GM12878 (cell line): ENCODE measurements at regions not wholly inside any gene's neighbourhood (a gene's known extent, or its start where the extent isn't known, plus 50 kb on each side); places are given as distances from the start of the nearest gene placed in this dataset.

Experiments used
- ATAC-seq: fragments of 200-7000 bp; cut with Tn5 transposase; 3 replicates; pipeline ENCODE4 v1.9.1; 2020; ENCODE audit warnings: mild to moderate bottlenecking, moderate library complexity
- BruUV-seq: library from RNA; stranded (reverse); fragments of 400-500 nt; replicated peaks from 2 replicates; lab custom pipeline; 2021; lab: Mats Ljungman, UMichigan
- CTCF ChIA-PET: fragments of 300-600 bp; sonication (Branson Sonifier 250); formaldehyde crosslinking; extraction: SDS; loops from one replicate; lab custom pipeline; 2021; ENCODE audit warnings: inconsistent platforms; lab: Yijun Ruan, JAX
- POLR2A ChIA-PET: fragments of 350-600 bp; formaldehyde crosslinking; extraction: SDS; loops from one replicate; lab custom pipeline; 2021; ENCODE audit warnings: inconsistent platforms; lab: Charles Lee
- RAD21 ChIA-PET: fragments of 300-600 bp; sonication (Branson Sonifier 250); formaldehyde crosslinking; loops from one replicate; lab custom pipeline; 2023; ENCODE audit warnings: antibody characterized with exemption; ENCODE audit not compliant: unreplicated experiment; lab: Charles Lee
- SMC1A ChIA-PET: fragments of 300-600 bp; sonication (Branson Sonifier 250); formaldehyde crosslinking; loops from one replicate; lab custom pipeline; 2023; ENCODE audit not compliant: unreplicated experiment, uncharacterized antibody; lab: Charles Lee
- DNase-seq: peaks from one replicate; pipeline ENCODE4 v3.0.0-alpha.2; 2011; ENCODE audit warnings: low read depth, low spot score
- FAIRE-seq: peaks from 3 replicates; lab custom pipeline; 2011; peaks lifted over from hg19 to GRCh38; lab: Jason Lieb, UNC
- H2AFZ ChIP-seq: 2 replicates; pipeline ENCODE4 v1.6.0; 2011; ENCODE audit warnings: low read depth, low read length, control low read depth; ENCODE audit not compliant: control insufficient read depth
- H3K27ac ChIP-seq: 2 replicates; pipeline ENCODE4 v1.5.1; 2011; ENCODE audit warnings: control low read depth; ENCODE audit not compliant: control insufficient read depth, insufficient read depth
- H3K27me3 ChIP-seq, 2 experiments: replicated peaks in 1 of 2; 2 replicates each; pipeline versions ENCODE4 v1.6.0 to v1.6.1; 2011; ENCODE audit warnings: low read length in 1 of 2; ENCODE audit not compliant: control insufficient read depth in 2 of 2, insufficient read depth in 2 of 2
- H3K36me3 ChIP-seq, 2 experiments: 2 replicates each; pipeline ENCODE4 v1.5.1; 2011; ENCODE audit warnings: low read length in 1 of 2; ENCODE audit not compliant: control insufficient read depth in 2 of 2, insufficient read depth in 2 of 2
- H3K4me1 ChIP-seq: 2 replicates; pipeline ENCODE4 v1.6.1; 2011; ENCODE audit warnings: mild to moderate bottlenecking, low read length, moderate library complexity, mixed read lengths; ENCODE audit not compliant: control insufficient read depth, insufficient read depth
- H3K4me2 ChIP-seq: 2 replicates; pipeline ENCODE4 v1.6.0; 2011; ENCODE audit warnings: control low read depth; ENCODE audit not compliant: control insufficient read depth, insufficient read depth
- H3K4me3 ChIP-seq: fragments of 200-600 bp; sonication (generic); 2 replicates; pipeline ENCODE4 v1.5.1; 2016
- H3K79me2 ChIP-seq: 2 replicates; pipeline ENCODE4 v1.6.0; 2011; ENCODE audit warnings: low read length; ENCODE audit not compliant: control insufficient read depth, insufficient read depth
- H3K9ac ChIP-seq: 2 replicates; pipeline ENCODE4 v1.8.0; 2011; ENCODE audit warnings: low read length, control low read depth, mixed read lengths; ENCODE audit not compliant: control insufficient read depth, insufficient read depth
- H3K9me3 ChIP-seq: replicated peaks from 3 replicates; pipeline ENCODE4 v1.5.1; 2011; ENCODE audit warnings: mild to moderate bottlenecking, low read length; ENCODE audit not compliant: control insufficient read depth, insufficient read depth
- H4K20me1 ChIP-seq: 2 replicates; pipeline ENCODE4 v1.6.0; 2011; ENCODE audit not compliant: control insufficient read depth, insufficient read depth
- POU2F2 ChIP-seq: IDR thresholded peaks from 3 replicates; pipeline ENCODE4 v1.6.1; 2011; ENCODE audit warnings: low read depth, mild to moderate bottlenecking, low read length, borderline replicate concordance
- RB1 ChIP-seq: fragments of 450-650 bp; formaldehyde crosslinking; IDR thresholded peaks from 2 replicates; pipeline ENCODE4 v1.6.1; 2017; ENCODE audit warnings: mild to moderate bottlenecking, borderline replicate concordance
- RUNX3 ChIP-seq: IDR thresholded peaks from 2 replicates; pipeline ENCODE4 v1.6.1; 2012; ENCODE audit warnings: low read length, inconsistent platforms
- SMAD1 ChIP-seq: fragments of 450-650 bp; IDR thresholded peaks from 2 replicates; pipeline ENCODE4 v1.6.1; 2018; ENCODE audit warnings: mild to moderate bottlenecking, low read depth; ENCODE audit not compliant: partially characterized antibody
- SREBF1 ChIP-seq: IDR thresholded peaks from 2 replicates; pipeline ENCODE4 v1.6.1; 2012; ENCODE audit warnings: mild to moderate bottlenecking, low read length
- ZSCAN29 ChIP-seq: fragments of 450-650 bp; IDR thresholded peaks from 2 replicates; pipeline ENCODE4 v1.6.1; 2017; ENCODE audit warnings: mild to moderate bottlenecking, moderate library complexity
- WGBS: methylation state at CpG from one replicate; pipeline ENCODE4 v1.1.6; 2016; ENCODE audit warnings: low lambda C conversion rate; ENCODE audit not compliant: insufficient replicate concordance, insufficient coverage; ENCODE audit errors: missing lambda C conversion rate; 5-methylcytosine and 5-hydroxymethylcytosine counted together
- in situ Hi-C: fragments of 300-500 bp; cut with MboI; formaldehyde crosslinking; loops from 9 replicates; pipeline ENCODE4 v1.14.3; 2018; ENCODE audit warnings: mixed read lengths
- intact Hi-C: fragments of 100-400 bp; cut with micrococcal nuclease; formaldehyde crosslinking; loops from one replicate; pipeline ENCODE4 v1.14.2; 2022; ENCODE audit not compliant: unreplicated experiment
- TF ChIP-seq, protein P1 (sequence below): fragments of 450-650 bp; formaldehyde crosslinking; IDR thresholded peaks from 2 replicates; pipeline ENCODE4 v1.5.0; 2022; ENCODE audit warnings: mild to moderate bottlenecking, missing genetic modification characterization

DNA sequence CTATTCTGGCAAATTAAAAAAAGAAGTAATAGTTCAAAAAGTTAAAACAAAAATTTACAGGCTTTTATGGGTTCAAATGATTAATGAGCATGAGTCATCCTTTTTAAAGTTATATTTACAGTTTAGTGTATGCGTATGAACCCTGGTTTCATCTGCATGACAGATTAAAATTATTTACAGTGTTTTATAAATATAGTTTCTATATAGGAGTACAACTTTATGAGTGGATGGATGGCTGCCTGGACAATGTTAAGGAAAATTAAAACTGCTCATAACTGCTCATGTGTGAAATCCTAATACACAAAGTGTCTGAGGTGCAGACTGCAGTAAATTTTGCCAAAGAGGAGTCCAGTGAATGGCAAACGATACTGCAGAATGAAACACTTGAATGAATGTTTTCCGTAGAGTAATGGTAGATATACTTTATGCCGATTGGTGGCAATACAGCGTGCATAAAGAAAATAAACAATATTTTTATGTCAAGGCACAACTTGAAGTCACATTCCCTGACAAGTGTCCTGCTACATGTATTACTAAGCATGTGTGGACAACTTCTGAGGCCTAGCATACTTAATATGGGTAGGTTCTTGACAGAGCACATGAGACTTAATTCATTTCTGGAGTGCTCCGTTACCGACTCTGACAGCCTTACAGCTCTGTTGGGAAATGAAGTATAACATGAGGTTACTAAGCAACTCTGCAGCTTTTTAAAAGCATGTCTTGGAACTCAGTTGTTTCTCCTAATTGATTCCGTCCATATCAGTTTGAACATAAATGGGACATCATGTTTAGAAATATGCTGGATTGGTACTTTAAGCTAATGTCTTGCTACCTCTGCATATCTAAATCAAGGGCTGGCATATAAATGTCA is 985.6 kb upstream of the PCDH7 start (continued):
- TF ChIP-seq, protein P1, sequence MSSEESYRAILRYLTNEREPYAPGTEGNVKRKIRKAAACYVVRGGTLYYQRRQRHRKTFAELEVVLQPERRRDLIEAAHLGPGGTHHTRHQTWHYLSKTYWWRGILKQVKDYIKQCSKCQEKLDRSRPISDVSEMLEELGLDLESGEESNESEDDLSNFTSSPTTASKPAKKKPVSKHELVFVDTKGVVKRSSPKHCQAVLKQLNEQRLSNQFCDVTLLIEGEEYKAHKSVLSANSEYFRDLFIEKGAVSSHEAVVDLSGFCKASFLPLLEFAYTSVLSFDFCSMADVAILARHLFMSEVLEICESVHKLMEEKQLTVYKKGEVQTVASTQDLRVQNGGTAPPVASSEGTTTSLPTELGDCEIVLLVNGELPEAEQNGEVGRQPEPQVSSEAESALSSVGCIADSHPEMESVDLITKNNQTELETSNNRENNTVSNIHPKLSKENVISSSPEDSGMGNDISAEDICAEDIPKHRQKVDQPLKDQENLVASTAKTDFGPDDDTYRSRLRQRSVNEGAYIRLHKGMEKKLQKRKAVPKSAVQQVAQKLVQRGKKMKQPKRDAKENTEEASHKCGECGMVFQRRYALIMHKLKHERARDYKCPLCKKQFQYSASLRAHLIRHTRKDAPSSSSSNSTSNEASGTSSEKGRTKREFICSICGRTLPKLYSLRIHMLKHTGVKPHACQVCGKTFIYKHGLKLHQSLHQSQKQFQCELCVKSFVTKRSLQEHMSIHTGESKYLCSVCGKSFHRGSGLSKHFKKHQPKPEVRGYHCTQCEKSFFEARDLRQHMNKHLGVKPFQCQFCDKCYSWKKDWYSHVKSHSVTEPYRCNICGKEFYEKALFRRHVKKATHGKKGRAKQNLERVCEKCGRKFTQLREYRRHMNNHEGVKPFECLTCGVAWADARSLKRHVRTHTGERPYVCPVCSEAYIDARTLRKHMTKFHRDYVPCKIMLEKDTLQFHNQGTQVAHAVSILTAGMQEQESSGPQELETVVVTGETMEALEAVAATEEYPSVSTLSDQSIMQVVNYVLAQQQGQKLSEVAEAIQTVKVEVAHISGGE (CRISPR knock-in tag), result no peak

DNA sequence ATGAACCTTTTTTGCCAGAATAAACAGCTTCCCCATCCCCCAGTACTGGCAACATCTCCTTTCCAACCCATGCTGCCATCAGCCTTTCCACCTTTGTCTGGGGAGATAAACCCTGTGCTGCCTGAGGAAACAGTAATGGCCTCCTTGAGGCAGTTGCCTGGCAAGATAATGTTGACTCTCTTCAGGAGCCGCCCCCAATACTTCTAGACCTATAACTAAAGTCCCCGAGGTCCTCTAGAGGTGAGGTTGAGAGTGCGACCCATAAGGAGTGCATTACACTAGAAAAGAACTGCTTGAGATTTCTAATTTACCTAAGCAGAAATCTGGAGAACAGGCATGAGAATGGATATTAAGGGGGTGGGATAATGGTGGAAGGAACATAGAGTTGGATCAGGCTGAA is 963.2 kb upstream of the PCDH7 start:
- WGBS, result 44% methylated on average over 3 of the region's 3 CpGs
- H3K4me3 ChIP-seq, result no peak overlapping the region
- no peak for FAIRE-seq

More for the DNA sequence above, 963.2 kb upstream of the PCDH7 start:
- H3K4me2 ChIP-seq, result no peak overlapping the region
- no peak for TF ChIP-seq SMAD1
- TF ChIP-seq SREBF1, result no peak
- TF ChIP-seq POU2F2, result no peak
- no peak for TF ChIP-seq RB1
- no peak for TF ChIP-seq RUNX3
- TF ChIP-seq ZSCAN29, result no peak
- no peak overlapping the region for H3K27ac ChIP-seq
- intact Hi-C loops, result no loop called here
- no peaks in the 10 kb centered on the region for H3K79me2 ChIP-seq
- no peak for DNase-seq
- H3K36me3 ChIP-seq, result no peaks in the 10 kb centered on the region
- ChIA-PET POLR2A (no interaction called here), RAD21 (no interaction called here), CTCF (no interaction called here), SMC1A (no interaction called here)
- no TSS peak for BruUV-seq
- no peak overlapping the region for H2AFZ ChIP-seq
- no peaks in the 10 kb centered on the region for H3K4me1 ChIP-seq
- H4K20me1 ChIP-seq, result no peaks in the 10 kb centered on the region
- H3K9ac ChIP-seq, result no peak overlapping the region
- no peaks in the 10 kb centered on the region for H3K27me3 ChIP-seq
- ATAC-seq, result no peak
- in situ Hi-C loops, result no loop called here
- no peaks in the 10 kb centered on the region for H3K9me3 ChIP-seq
